H1 (cell line): ENCODE measurements at regions not wholly inside any gene's neighbourhood (a gene's known extent, or its start where the extent isn't known, plus 50 kb on each side); places are given as distances from the start of the nearest gene placed in this dataset.

Experiments
- CTCF ChIA-PET: fragments of 300-600 bp; sonication (Branson Sonifier 250); formaldehyde crosslinking; loops from one replicate; lab custom pipeline; 2021; ENCODE audit not compliant: partially characterized antibody; lab: Charles Lee
- POLR2A ChIA-PET: fragments of 300-600 bp; sonication (Branson Sonifier 250); formaldehyde crosslinking; loops from one replicate; lab custom pipeline; 2021; ENCODE audit warnings: inconsistent platforms; ENCODE audit not compliant: partially characterized antibody; lab: Charles Lee
- DNase-seq, 2 experiments: peaks; one replicate each; pipeline versions ENCODE4 v3.0.0 to v3.0.0-alpha.2; 2010 to 2022; ENCODE audit warnings: low spot score in 2 of 2, low read depth in 1 of 2, mixed read lengths in 1 of 2
- FAIRE-seq: peaks from 2 replicates; lab custom pipeline; 2011; peaks lifted over from hg19 to GRCh38; lab: Jason Lieb, UNC
- H2AFZ ChIP-seq: 2 replicates; pipeline ENCODE4 v1.8.1; 2012; ENCODE audit warnings: low read length, inconsistent platforms
- H2AK5ac ChIP-seq: 2 replicates; pipeline ENCODE4 v1.6.1; 2013; ENCODE audit warnings: low read depth, low read length
- H2BK120ac ChIP-seq: replicated peaks from 2 replicates; pipeline ENCODE3; 2013; ENCODE audit warnings: low read depth, low read length, inconsistent platforms
- H2BK12ac ChIP-seq: 2 replicates; pipeline ENCODE4 v1.6.1; 2013; ENCODE audit warnings: low read depth, low read length
- H2BK15ac ChIP-seq: 2 replicates; pipeline ENCODE4 v1.6.1; 2013; ENCODE audit warnings: low read length
- H2BK20ac ChIP-seq: 2 replicates; pipeline ENCODE4 v1.6.1; 2013; ENCODE audit warnings: low read length
- H2BK5ac ChIP-seq: 2 replicates; pipeline ENCODE4 v1.6.1; 2013; ENCODE audit warnings: low read depth, low read length
- H3K14ac ChIP-seq: 2 replicates; pipeline ENCODE4 v1.6.1; 2013; ENCODE audit warnings: inconsistent platforms; ENCODE audit not compliant: insufficient read length
- H3K18ac ChIP-seq: 2 replicates; pipeline ENCODE4 v1.6.1; 2013; ENCODE audit warnings: low read length; ENCODE audit errors: extremely low read depth
- H3K23ac ChIP-seq: 2 replicates; pipeline ENCODE4 v1.6.1; 2013; ENCODE audit warnings: inconsistent platforms; ENCODE audit not compliant: insufficient read length
- H3K23me2 ChIP-seq: 2 replicates; pipeline ENCODE4 v1.6.1; 2013; ENCODE audit warnings: low read depth, low read length
- H3K27ac ChIP-seq: 2 replicates; pipeline ENCODE4 v1.6.1; 2011; ENCODE audit warnings: low read depth, low read length, inconsistent platforms
- H3K27me3 ChIP-seq, 4 experiments: replicated peaks in 1 of 4; 1 replicate in 1 of 4; 2 replicates in 3 of 4; pipeline versions ENCODE4 v1.6.1 to v1.8.1; 2011 to 2013; ENCODE audit warnings: low read length in 3 of 4, mild to moderate bottlenecking in 3 of 4, inconsistent platforms in 2 of 4, mixed read lengths in 2 of 4, moderate library complexity in 1 of 4; ENCODE audit not compliant: control insufficient read depth in 3 of 4, insufficient read depth in 3 of 4; ENCODE audit errors: extremely low read depth in 1 of 4
- H3K36me3 ChIP-seq, 4 experiments: 2 replicates each; pipeline versions ENCODE4 v1.6.1 to v1.8.1; 2011 to 2013; ENCODE audit warnings: mild to moderate bottlenecking in 4 of 4, low read length in 3 of 4, moderate library complexity in 2 of 4, control low read depth in 1 of 4, inconsistent platforms in 1 of 4; ENCODE audit not compliant: insufficient read depth in 4 of 4, control insufficient read depth in 2 of 4
- H3K4ac ChIP-seq: replicated peaks from 2 replicates; pipeline ENCODE3; 2013; ENCODE audit warnings: low read length, low read depth, mixed read lengths, inconsistent platforms; ENCODE audit not compliant: insufficient read length
- H3K4me1 ChIP-seq, 4 experiments: replicated peaks in 1 of 4; 1 replicate in 1 of 4; 2 replicates in 3 of 4; pipeline versions ENCODE4 v1.6.1 to v1.8.1; 2011 to 2013; ENCODE audit warnings: low read length in 3 of 4, inconsistent platforms in 2 of 4, mixed read lengths in 1 of 4; ENCODE audit not compliant: insufficient read depth in 4 of 4, control insufficient read depth in 3 of 4
- H3K4me2 ChIP-seq, 2 experiments: 2 replicates each; pipeline versions ENCODE4 v1.6.1 to v1.8.1; 2011 to 2013; ENCODE audit warnings: low read depth in 2 of 2, low read length in 2 of 2, control low read depth in 1 of 2, inconsistent platforms in 1 of 2, mild to moderate bottlenecking in 1 of 2; ENCODE audit not compliant: insufficient read depth in 1 of 2
- H3K4me3 ChIP-seq, 4 experiments: fragments of 200-600, 300-600 bp in 1 of 4; sonication (generic), shearing (Covaris generic), sonication (Bioruptor Twin) in 1 of 4; 2 replicates each; pipeline versions ENCODE4 v1.5.1 to v1.8.1; 2011 to 2016; ENCODE audit warnings: low read length in 4 of 4, low read depth in 3 of 4, control low read depth in 2 of 4, inconsistent platforms in 2 of 4, mild to moderate bottlenecking in 2 of 4, mixed read lengths in 1 of 4, moderate library complexity in 1 of 4; ENCODE audit not compliant: insufficient read depth in 2 of 4; ENCODE audit errors: extremely low read depth in 1 of 4
- H3K56ac ChIP-seq: replicated peaks from 2 replicates; pipeline ENCODE3; 2013; ENCODE audit warnings: low read depth, mild to moderate bottlenecking, mixed read lengths, low read length, inconsistent platforms; ENCODE audit not compliant: insufficient read length
- H3K79me1 ChIP-seq: 2 replicates; pipeline ENCODE4 v1.6.1; 2013; ENCODE audit warnings: low read depth, low read length, control low read depth
- H3K79me2 ChIP-seq, 2 experiments: 2 replicates each; pipeline versions ENCODE4 v1.6.1 to v1.8.1; 2012 to 2013; ENCODE audit warnings: low read length in 2 of 2, mild to moderate bottlenecking in 2 of 2, inconsistent platforms in 1 of 2; ENCODE audit not compliant: insufficient read depth in 2 of 2, control insufficient read depth in 1 of 2
- H3K9ac ChIP-seq, 4 experiments: replicated peaks in 1 of 4; 1 replicate in 1 of 4; 2 replicates in 3 of 4; pipeline versions ENCODE4 v1.6.1 to v1.8.1; 2011 to 2013; ENCODE audit warnings: low read depth in 3 of 4, low read length in 3 of 4, control low read depth in 2 of 4, mild to moderate bottlenecking in 2 of 4, moderate library complexity in 2 of 4, inconsistent platforms in 1 of 4; ENCODE audit errors: extremely low read depth in 1 of 4
- H3K9me3 ChIP-seq, 2 experiments: 2 replicates each; pipeline versions ENCODE4 v1.6.1 to v1.8.1; 2012 to 2013; ENCODE audit warnings: mild to moderate bottlenecking in 2 of 2, moderate library complexity in 2 of 2, control low read depth in 1 of 2, inconsistent platforms in 1 of 2, low read depth in 1 of 2, low read length in 1 of 2, mixed read lengths in 1 of 2; ENCODE audit not compliant: insufficient read depth in 2 of 2
- H4K20me1 ChIP-seq, 2 experiments: replicated peaks in 1 of 2; 2 replicates each; pipeline versions ENCODE3 to v1.8.1; 2011 to 2013; ENCODE audit warnings: inconsistent platforms in 2 of 2, low read length in 2 of 2, mild to moderate bottlenecking in 1 of 2; ENCODE audit not compliant: insufficient read depth in 2 of 2, control insufficient read depth in 1 of 2
- H4K5ac ChIP-seq: 2 replicates; pipeline ENCODE4 v1.6.1; 2013; ENCODE audit warnings: low read length, low read depth, mixed read lengths, inconsistent platforms; ENCODE audit not compliant: insufficient read length
- H4K8ac ChIP-seq: 2 replicates; pipeline ENCODE4 v1.8.0; 2013; ENCODE audit warnings: mild to moderate bottlenecking, moderate library complexity, low read length, inconsistent platforms; ENCODE audit not compliant: insufficient read depth; ENCODE audit errors: extremely low read depth
- H4K91ac ChIP-seq: replicated peaks from 2 replicates; pipeline ENCODE3; 2013; ENCODE audit warnings: low read length, mixed read lengths, inconsistent platforms; ENCODE audit not compliant: insufficient read length
- ASH2L ChIP-seq: fragments of 200-600, 300-600 bp; sonication (generic); IDR thresholded peaks from one replicate; pipeline ENCODE4 v1.7.1; 2017; ENCODE audit warnings: low read length
- BACH1 ChIP-seq: IDR thresholded peaks from 2 replicates; pipeline ENCODE4 v1.6.1; 2012; ENCODE audit warnings: low read length, improper control_type of control experiment
- CBX5 ChIP-seq: fragments of 300-800, 300-1000 bp; sonication (generic); IDR thresholded peaks from 2 replicates; pipeline ENCODE4 v1.7.1; 2016; ENCODE audit warnings: antibody characterized with exemption, low read length, low read depth
- CBX8 ChIP-seq: fragments of 300-800, 300-1000 bp; sonication (generic); IDR thresholded peaks from 2 replicates; pipeline ENCODE4 v1.7.1; 2016; ENCODE audit warnings: low read depth, low read length, borderline replicate concordance
- CTBP2 ChIP-seq: IDR thresholded peaks from 2 replicates; pipeline ENCODE4 v1.7.0; 2011; ENCODE audit warnings: borderline replicate concordance, mild to moderate bottlenecking, moderate library complexity, mixed read lengths, low read length; ENCODE audit not compliant: insufficient read depth, insufficient read length
- EZH2 ChIP-seq: fragments of 200-600 bp; sonication (generic); IDR thresholded peaks from 2 replicates; pipeline ENCODE4 v1.7.1; 2012; ENCODE audit warnings: low read depth, mild to moderate bottlenecking, moderate library complexity, low read length, inconsistent platforms; ENCODE audit not compliant: severe bottlenecking
- KDM1A ChIP-seq: fragments of 200-600, 300-600 bp; sonication (generic); IDR thresholded peaks from 2 replicates; pipeline ENCODE4 v1.7.1; 2016; ENCODE audit warnings: mild to moderate bottlenecking, low read length, borderline replicate concordance
- KDM4A ChIP-seq: IDR thresholded peaks from one replicate; pipeline ENCODE4 v1.7.1; 2012; ENCODE audit warnings: low read depth, mild to moderate bottlenecking, moderate library complexity, low read length, inconsistent platforms; ENCODE audit not compliant: severe bottlenecking
- KDM5A ChIP-seq: fragments of 200-600 bp; IDR thresholded peaks from 2 replicates; pipeline ENCODE4 v1.7.1; 2012; ENCODE audit warnings: mild to moderate bottlenecking, low read length, inconsistent platforms, mixed read lengths
- NRF1 ChIP-seq: IDR thresholded peaks from 2 replicates; pipeline ENCODE4 v1.6.1; 2011; ENCODE audit warnings: mild to moderate bottlenecking, low read depth, low read length, improper control_type of control experiment
- POLR2A ChIP-seq, 2 experiments: IDR thresholded peaks; 1 replicate in 1 of 2; 2 replicates in 1 of 2; pipeline ENCODE4 v1.6.1; 2011; ENCODE audit warnings: low read depth in 2 of 2, low read length in 2 of 2, mild to moderate bottlenecking in 2 of 2; ENCODE audit errors: control extremely low read depth in 1 of 2
- POLR2AphosphoS5 ChIP-seq: IDR thresholded peaks from 2 replicates; pipeline ENCODE4 v1.6.1; 2011; ENCODE audit warnings: low read depth, low read length
- RBBP5 ChIP-seq: IDR thresholded peaks from 2 replicates; pipeline ENCODE4 v1.7.1; 2012; ENCODE audit warnings: low read depth, mild to moderate bottlenecking, inconsistent platforms, low read length, moderate library complexity, borderline replicate concordance
- RNF2 ChIP-seq: fragments of 200-900, 300-1000 bp; sonication (generic); IDR thresholded peaks from 2 replicates; pipeline ENCODE4 v1.7.1; 2016; ENCODE audit warnings: borderline replicate concordance, low read depth, mild to moderate bottlenecking, antibody characterized with exemption, low read length; ENCODE audit not compliant: poor library complexity, severe bottlenecking; ENCODE audit errors: missing control alignments
- SUZ12 ChIP-seq: fragments of 200-600 bp; sonication (generic); IDR thresholded peaks from 2 replicates; pipeline ENCODE4 v1.6.1; 2012; ENCODE audit warnings: mild to moderate bottlenecking, inconsistent platforms, low read length, moderate library complexity, mixed read lengths
- ZNF274 ChIP-seq: IDR thresholded peaks from 2 replicates; pipeline ENCODE4 v1.7.0; 2012; ENCODE audit warnings: low read length, borderline replicate concordance; ENCODE audit errors: extremely low read depth
- WGBS, 2 experiments: shearing (Covaris generic) in 1 of 2; methylation state at CpG; one replicate each; pipeline versions ENCODE4 v1.1.6 to v1.1.7; 2013 to 2015; ENCODE audit warnings: low lambda C conversion rate in 2 of 2, mixed read lengths in 2 of 2, inconsistent platforms in 1 of 2, low coverage in 1 of 2, missing lambda C conversion rate in 1 of 2; ENCODE audit not compliant: insufficient replicate concordance in 2 of 2, insufficient coverage in 1 of 2, insufficient read length in 1 of 2; ENCODE audit errors: extremely low coverage in 1 of 2, missing lambda C conversion rate in 1 of 2; 5-methylcytosine and 5-hydroxymethylcytosine counted together

DNA sequence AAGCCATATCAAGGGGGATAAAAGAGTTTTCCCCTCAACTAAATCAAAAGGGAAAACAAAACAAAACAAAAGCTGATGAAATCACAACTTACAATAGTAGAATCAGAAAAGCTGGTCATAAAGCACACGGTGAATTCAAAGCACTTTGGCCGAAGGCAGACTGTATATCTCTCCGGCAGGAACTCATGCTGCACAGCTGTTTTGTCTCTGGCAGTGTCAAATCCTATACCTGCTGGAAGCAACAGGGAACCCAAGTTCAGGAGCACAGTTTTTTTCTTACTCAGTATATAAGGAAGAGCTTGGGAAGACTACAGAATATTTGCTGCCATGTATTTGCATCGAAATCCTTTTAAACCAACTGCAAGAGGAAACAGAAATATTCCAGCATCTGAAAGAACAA is 213.7 kb downstream of the RFC3 start:
- no peaks in the 10 kb centered on the region for H4K20me1 ChIP-seq
- POLR2A ChIA-PET: no interaction called here
- TF ChIP-seq CBX8: no peak
- no peak for TF ChIP-seq CTBP2
- no peak for TF ChIP-seq ZNF274
- no peak for TF ChIP-seq KDM4A
- TF ChIP-seq KDM5A: no peak
- no peak for TF ChIP-seq ASH2L
- no peak for TF ChIP-seq BACH1
- no peak for TF ChIP-seq KDM1A
- no peak for TF ChIP-seq RBBP5
- TF ChIP-seq RNF2: no peak
- no peak for TF ChIP-seq NRF1
- TF ChIP-seq POLR2AphosphoS5: no peak
- no peak for TF ChIP-seq POLR2A (IDR thresholded peaks at IDR 0.05; ENCODE audit: control extremely low read depth in 1 of 2, low read depth in 2 of 2, low read length in 2 of 2)
- no peak for TF ChIP-seq EZH2
- no peak for TF ChIP-seq SUZ12
- no peak for TF ChIP-seq CBX5

More for the DNA sequence above, 213.7 kb downstream of the RFC3 start:
- Histone ChIP-seq H2BK5ac (no peak overlapping the region), H2BK20ac (no peak overlapping the region), H3K27me3 (no peaks in the 10 kb centered on the region), H3K4ac (no peak overlapping the region), H2AFZ (no peak overlapping the region), H3K18ac (no peak overlapping the region), H2BK15ac (no peak overlapping the region), H3K4me3 (no peak overlapping the region), H2BK12ac (no peak overlapping the region), H3K27ac (no peak overlapping the region), H3K9ac (no peak overlapping the region), H3K79me1 (no peaks in the 10 kb centered on the region), H3K4me1 (no peaks in the 10 kb centered on the region), H4K5ac (no peak overlapping the region), H4K91ac (no peak overlapping the region), H2AK5ac (no peak overlapping the region), H3K9me3 (peaks cover 2% of the 10 kb centered on the region in 2 experiments; a peak in 1 of 4 replicates), H4K8ac (no peak overlapping the region), H3K23ac (no peak overlapping the region), H3K79me2 (no peaks in the 10 kb centered on the region), H3K36me3 (no peaks in the 10 kb centered on the region), H3K4me2 (no peak overlapping the region), H2BK120ac (no peak overlapping the region), H3K23me2 (no peaks in the 10 kb centered on the region), H3K56ac (no peak overlapping the region), H3K14ac (no peak overlapping the region)
- WGBS, 2 experiments: 90% methylated on average over 4 of the region's 4 CpGs; no CpG with 5 or more reads in 1 of the 2 experiments
- CTCF ChIA-PET: no interaction called here
- DNase-seq (no peak), FAIRE-seq (no peak)
